DMS53 treated with DMSO at 0.1 percent for 48 hours (cell line): ENCODE measurements at regions not wholly inside any gene's neighbourhood (a gene's known extent, or its start where the extent isn't known, plus 50 kb on each side); places are given as distances from the start of the nearest gene placed in this dataset.
A peak's percentile ranks its signal among the peaks of the same experiment; 100 is the strongest.

Experiments
- DNase-seq: peaks from one replicate; lab custom pipeline; 2025; ENCODE audit not compliant: unreplicated experiment; lab: John Stamatoyannopoulos, UW

GRCh38 chr6:164336455-164336854, 921.9 kb downstream of the QKI start:
- no peak for DNase-seq

- DNase-seq = no peak
These were observed 916.5 kb downstream of the QKI start for GRCh38 chr6:164331026-164331425.

- DNase-seq = no peak
These were observed 910.6 kb downstream of the QKI start for GRCh38 chr6:164325168-164325567.

GRCh38 chr6:164322533-164322932, 908.0 kb downstream of the QKI start:
- DNase-seq = peak; percentile 32

- DNase-seq = no peak
These were observed 906.8 kb downstream of the QKI start for GRCh38 chr6:164321297-164321696.

GRCh38 chr6:164315376-164315775, 900.9 kb downstream of the QKI start:
- DNase-seq = no peak

GRCh38 chr6:164308339-164308738, 893.8 kb downstream of the QKI start:
- no peak for DNase-seq

GRCh38 chr6:164303102-164303964, 888.8 kb downstream of the QKI start:
- no peak for DNase-seq

GRCh38 chr6:164296411-164296810, 881.9 kb downstream of the QKI start:
- DNase-seq = no peak

GRCh38 chr6:164294047-164294784, 879.7 kb downstream of the QKI start:
- no peak for DNase-seq

- DNase-seq = no peak
These were observed 876.7 kb downstream of the QKI start for GRCh38 chr6:164291224-164291623.

- no peak for DNase-seq
These were observed 875.6 kb downstream of the QKI start for GRCh38 chr6:164290101-164290500.

GRCh38 chr6:164286011-164286410, 871.5 kb downstream of the QKI start:
- DNase-seq = no peak

- no peak for DNase-seq
These were observed 869.1 kb downstream of the QKI start for GRCh38 chr6:164283574-164283973.

- DNase-seq = no peak
These were observed 861.7 kb downstream of the QKI start for GRCh38 chr6:164276211-164276610.

- DNase-seq = no peak
These were observed 861.3 kb downstream of the QKI start for GRCh38 chr6:164275773-164276172.

GRCh38 chr6:164274493-164274892, 860.0 kb downstream of the QKI start:
- no peak for DNase-seq

- DNase-seq = no peak
These were observed 859.0 kb downstream of the QKI start for GRCh38 chr6:164273491-164273890.

GRCh38 chr6:164266851-164267250, 852.3 kb downstream of the QKI start:
- no peak for DNase-seq

GRCh38 chr6:164262348-164262747, 847.8 kb downstream of the QKI start:
- DNase-seq = no peak

GRCh38 chr6:164258421-164258820, 843.9 kb downstream of the QKI start:
- no peak for DNase-seq

GRCh38 chr6:164252948-164253347, 838.4 kb downstream of the QKI start:
- no peak for DNase-seq
